ENCODE measurements at regions not wholly inside any gene's neighbourhood (a gene's known extent, or its start where the extent isn't known, plus 50 kb on each side); places are given as distances from the start of the nearest gene placed in this dataset.

DNA sequence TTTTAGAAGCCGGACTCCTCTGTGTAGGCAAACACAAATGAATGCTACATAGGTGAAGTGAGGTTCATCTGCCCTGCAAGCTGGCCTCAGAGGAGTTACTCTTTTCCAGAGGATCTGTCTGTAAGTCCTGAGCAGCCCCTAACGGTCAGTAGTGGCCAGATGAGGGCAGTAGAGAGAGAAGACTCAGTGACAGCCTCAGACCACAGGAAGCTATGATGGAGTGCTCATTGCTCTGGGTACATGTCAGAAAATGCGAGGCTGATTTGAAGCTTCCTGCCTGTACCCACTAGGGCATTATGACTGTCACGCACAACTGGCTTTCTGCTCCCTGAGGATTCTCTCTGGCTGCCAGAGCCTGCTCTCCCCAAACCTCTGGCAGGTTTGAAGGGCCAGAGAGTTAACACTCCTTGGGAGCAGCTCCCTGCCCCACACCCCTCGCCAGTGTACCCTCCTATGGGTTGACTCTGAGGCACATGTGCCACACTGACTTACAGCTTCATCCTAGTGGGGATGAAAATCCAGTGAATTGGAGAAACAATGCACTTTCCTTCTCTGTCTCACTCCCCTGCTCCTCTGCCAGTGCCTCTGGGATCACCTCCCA, 141.5 kb downstream of the GABRG2 start:
- Histone ChIP-seq H3K27ac (ENCODE audit: low read depth in 2 of 2, low read length in 2 of 2) (no peak overlapping the region), H3K4me1 (ENCODE audit: control insufficient read depth in 2 of 3, insufficient read depth in 2 of 3, low read depth in 1 of 3, low read length in 3 of 3) (no peaks in the 10 kb centered on the region), H3K9me3 (ENCODE audit: control insufficient read depth in 2 of 3, insufficient read depth in 1 of 3, low read length in 3 of 3) (no peaks in the 10 kb centered on the region), H3K36me3 (ENCODE audit: control insufficient read depth in 2 of 3, insufficient read depth in 3 of 3, low read length in 3 of 3) (no peaks in the 10 kb centered on the region), H3K4me3 (ENCODE audit: low read length in 3 of 3) (no peak overlapping the region), H3K27me3 (ENCODE audit: control insufficient read depth, insufficient read depth, low read length) (no peaks in the 10 kb centered on the region), H3K9ac (ENCODE audit: low read length in 3 of 3) (no peak overlapping the region)
- intact Hi-C loops (cut with DNase I) = no loop called here
- DNase-seq (peak in 4 of 5 donors; percentile 59 to 81 (median 64)), FAIRE-seq (no peak)
- TF ChIP-seq, protein P1, sequence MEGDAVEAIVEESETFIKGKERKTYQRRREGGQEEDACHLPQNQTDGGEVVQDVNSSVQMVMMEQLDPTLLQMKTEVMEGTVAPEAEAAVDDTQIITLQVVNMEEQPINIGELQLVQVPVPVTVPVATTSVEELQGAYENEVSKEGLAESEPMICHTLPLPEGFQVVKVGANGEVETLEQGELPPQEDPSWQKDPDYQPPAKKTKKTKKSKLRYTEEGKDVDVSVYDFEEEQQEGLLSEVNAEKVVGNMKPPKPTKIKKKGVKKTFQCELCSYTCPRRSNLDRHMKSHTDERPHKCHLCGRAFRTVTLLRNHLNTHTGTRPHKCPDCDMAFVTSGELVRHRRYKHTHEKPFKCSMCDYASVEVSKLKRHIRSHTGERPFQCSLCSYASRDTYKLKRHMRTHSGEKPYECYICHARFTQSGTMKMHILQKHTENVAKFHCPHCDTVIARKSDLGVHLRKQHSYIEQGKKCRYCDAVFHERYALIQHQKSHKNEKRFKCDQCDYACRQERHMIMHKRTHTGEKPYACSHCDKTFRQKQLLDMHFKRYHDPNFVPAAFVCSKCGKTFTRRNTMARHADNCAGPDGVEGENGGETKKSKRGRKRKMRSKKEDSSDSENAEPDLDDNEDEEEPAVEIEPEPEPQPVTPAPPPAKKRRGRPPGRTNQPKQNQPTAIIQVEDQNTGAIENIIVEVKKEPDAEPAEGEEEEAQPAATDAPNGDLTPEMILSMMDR (IDR thresholded peaks at IDR 0.05; ENCODE audit: borderline replicate concordance, extremely low read depth, insufficient read depth) = peak; percentile 52

DNA sequence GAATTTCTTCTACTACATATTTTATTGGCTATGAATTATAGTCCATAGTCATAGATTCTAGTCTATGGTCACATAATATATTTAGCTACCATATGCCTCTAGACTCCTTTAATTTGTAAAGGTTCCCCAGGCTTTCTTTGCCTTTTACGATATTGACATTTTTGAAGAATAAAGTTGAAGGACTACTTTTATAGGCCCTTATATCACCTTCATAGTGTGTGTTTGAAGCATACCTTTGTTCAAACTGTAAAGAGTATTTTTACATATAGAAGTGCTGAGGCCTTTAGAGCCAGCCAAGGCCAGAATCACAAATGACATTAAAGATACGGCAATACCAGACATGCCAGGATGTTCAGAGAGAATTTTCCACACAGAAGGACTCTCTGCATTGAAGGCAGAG, 147.0 kb downstream of the GABRG2 start:
- DNase-seq = no peak
- TF ChIP-seq, protein P1 (IDR thresholded peaks at IDR 0.05; ENCODE audit: borderline replicate concordance, extremely low read depth, insufficient read depth) = no peak
- Histone ChIP-seq H3K27me3 (ENCODE audit: control insufficient read depth, insufficient read depth, low read length) (no peaks in the 10 kb centered on the region), H3K27ac (ENCODE audit: low read depth in 2 of 2, low read length in 2 of 2) (no peak overlapping the region), H3K4me1 (ENCODE audit: control insufficient read depth in 2 of 3, insufficient read depth in 2 of 3, low read depth in 1 of 3, low read length in 3 of 3) (no peaks in the 10 kb centered on the region), H3K36me3 (ENCODE audit: control insufficient read depth in 2 of 3, insufficient read depth in 3 of 3, low read length in 3 of 3) (no peaks in the 10 kb centered on the region), H3K9me3 (ENCODE audit: control insufficient read depth in 2 of 3, insufficient read depth in 1 of 3, low read length in 3 of 3) (no peaks in the 10 kb centered on the region), H3K9ac (ENCODE audit: low read length in 3 of 3) (no peak overlapping the region), H3K4me3 (ENCODE audit: low read length in 3 of 3) (no peak overlapping the region)
- intact Hi-C loops (cut with DNase I) = no loop called here
- no peak for FAIRE-seq

DNA sequence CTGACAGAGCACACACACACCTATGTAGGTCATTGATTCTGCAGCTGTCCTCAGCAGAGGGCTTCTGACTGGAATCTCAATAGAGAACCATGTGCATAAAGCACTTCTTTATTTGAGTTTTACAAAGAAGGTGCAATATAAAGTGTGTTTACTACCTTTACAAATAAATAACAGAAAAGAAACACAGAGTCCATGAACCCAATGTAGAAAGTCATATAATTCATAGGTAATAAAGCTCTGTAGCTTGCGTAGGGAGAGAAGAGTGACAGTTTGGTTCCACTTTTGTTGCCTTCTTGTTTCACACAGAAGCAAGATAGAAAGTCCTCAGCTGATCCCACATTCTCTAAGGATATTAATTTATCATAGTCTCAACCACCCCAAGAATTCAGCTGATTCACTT, 149.5 kb downstream of the GABRG2 start:
- Histone ChIP-seq H3K27me3 (ENCODE audit: control insufficient read depth, insufficient read depth, low read length) (no peaks in the 10 kb centered on the region), H3K9me3 (ENCODE audit: control insufficient read depth in 2 of 3, insufficient read depth in 1 of 3, low read length in 3 of 3) (no peaks in the 10 kb centered on the region), H3K9ac (ENCODE audit: low read length in 3 of 3) (no peak overlapping the region), H3K4me3 (ENCODE audit: low read length in 3 of 3) (no peak overlapping the region), H3K36me3 (ENCODE audit: control insufficient read depth in 2 of 3, insufficient read depth in 3 of 3, low read length in 3 of 3) (no peaks in the 10 kb centered on the region), H3K4me1 (ENCODE audit: control insufficient read depth in 2 of 3, insufficient read depth in 2 of 3, low read depth in 1 of 3, low read length in 3 of 3) (no peaks in the 10 kb centered on the region), H3K27ac (ENCODE audit: low read depth in 2 of 2, low read length in 2 of 2) (no peak overlapping the region)
- TF ChIP-seq, protein P1 (IDR thresholded peaks at IDR 0.05; ENCODE audit: borderline replicate concordance, extremely low read depth, insufficient read depth) = no peak
- no peak for FAIRE-seq
- intact Hi-C loops (cut with DNase I) = no loop called here
- no peak for DNase-seq

DNA sequence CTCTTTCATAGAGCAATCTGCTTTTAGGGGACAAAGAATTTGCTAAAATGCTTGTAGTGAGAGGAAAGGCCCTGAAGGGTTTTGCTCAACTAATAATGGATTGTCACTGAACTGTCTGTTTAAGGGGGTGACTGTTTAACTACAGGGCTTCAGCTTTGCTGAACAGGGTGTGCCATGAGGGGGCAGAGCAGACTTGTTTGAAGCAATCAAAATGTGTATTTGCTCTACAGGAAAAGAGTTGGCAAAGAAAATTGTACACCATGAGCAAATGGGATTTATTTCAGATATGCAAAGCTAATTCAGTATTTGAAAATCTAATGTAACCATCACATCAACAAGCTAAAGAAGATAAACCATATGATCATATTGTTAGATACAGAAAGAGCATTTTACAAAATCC, 154.3 kb downstream of the GABRG2 start:
- Histone ChIP-seq H3K27ac (ENCODE audit: low read depth in 2 of 2, low read length in 2 of 2) (no peak overlapping the region), H3K9me3 (ENCODE audit: control insufficient read depth in 2 of 3, insufficient read depth in 1 of 3, low read length in 3 of 3) (no peaks in the 10 kb centered on the region), H3K27me3 (ENCODE audit: control insufficient read depth, insufficient read depth, low read length) (no peaks in the 10 kb centered on the region), H3K9ac (ENCODE audit: low read length in 3 of 3) (no peak overlapping the region), H3K36me3 (ENCODE audit: control insufficient read depth in 2 of 3, insufficient read depth in 3 of 3, low read length in 3 of 3) (no peaks in the 10 kb centered on the region), H3K4me3 (ENCODE audit: low read length in 3 of 3) (no peak overlapping the region), H3K4me1 (ENCODE audit: control insufficient read depth in 2 of 3, insufficient read depth in 2 of 3, low read depth in 1 of 3, low read length in 3 of 3) (no peaks in the 10 kb centered on the region)
- TF ChIP-seq, protein P1 (IDR thresholded peaks at IDR 0.05; ENCODE audit: borderline replicate concordance, extremely low read depth, insufficient read depth) = no peak
- no peak for DNase-seq
- no peak for FAIRE-seq
- intact Hi-C loops (cut with DNase I) = no loop called here

Measured in kidney (tissue), 13 donors.